GM12891 (cell line): ENCODE measurements at regions not wholly inside any gene's neighbourhood (a gene's known extent, or its start where the extent isn't known, plus 50 kb on each side); places are given as distances from the start of the nearest gene placed in this dataset.

ENCODE experiments used
- PAX5 ChIP-seq: IDR thresholded peaks from 2 replicates; pipeline ENCODE4 v1.6.1; 2011; ENCODE audit warnings: low read length, moderate library complexity, mild to moderate bottlenecking; ENCODE audit not compliant: insufficient read depth, severe bottlenecking
- POLR2A ChIP-seq: IDR thresholded peaks from 2 replicates; pipeline ENCODE4 v1.6.1; 2011; ENCODE audit warnings: low read depth, low read length, control low read depth
- POLR2AphosphoS5 ChIP-seq: IDR thresholded peaks from 2 replicates; pipeline ENCODE4 v1.6.1; 2011; ENCODE audit warnings: low read depth, low read length, control low read depth
- SPI1 ChIP-seq: IDR thresholded peaks from 2 replicates; pipeline ENCODE4 v1.6.1; 2011; ENCODE audit warnings: low read depth, low read length, control low read depth
- TAF1 ChIP-seq: IDR thresholded peaks from 2 replicates; pipeline ENCODE4 v1.6.1; 2011; ENCODE audit warnings: low read depth, low read length, control low read depth

- TF ChIP-seq TAF1 = no peak
- no peak for TF ChIP-seq SPI1
- TF ChIP-seq POLR2AphosphoS5 = no peak
- TF ChIP-seq POLR2A = no peak
- TF ChIP-seq PAX5 = no peak
These were observed 268.4 kb upstream of the CDH19 start for GRCh38 chr18:66872277-66872676.
